NB4 (cell line): ENCODE measurements at regions not wholly inside any gene's neighbourhood (a gene's known extent, or its start where the extent isn't known, plus 50 kb on each side); places are given as distances from the start of the nearest gene placed in this dataset.

Source experiments
- DNase-seq: peaks from one replicate; pipeline ENCODE4 v3.0.0; 2010; ENCODE audit warnings: low read depth
- H3K4me3 ChIP-seq: one replicate; pipeline ENCODE4 v1.5.1; 2011; ENCODE audit warnings: mild to moderate bottlenecking, low read depth, low read length, moderate library complexity
- CTCF ChIP-seq: IDR thresholded peaks from one replicate; pipeline ENCODE4 v1.5.1; 2012; ENCODE audit warnings: low read depth, low read length
- MAX ChIP-seq: IDR thresholded peaks from 2 replicates; pipeline ENCODE4 v1.6.1; 2011; ENCODE audit warnings: low read depth, low read length
- MYC ChIP-seq: IDR thresholded peaks from 2 replicates; pipeline ENCODE4 v1.6.1; 2011; ENCODE audit warnings: low read depth, low read length
- POLR2A ChIP-seq: IDR thresholded peaks from 2 replicates; pipeline ENCODE4 v1.6.1; 2011; ENCODE audit warnings: mild to moderate bottlenecking; ENCODE audit not compliant: insufficient read length; ENCODE audit errors: extremely low read depth

- H3K4me3 ChIP-seq = no peak overlapping the region
- no peak for DNase-seq
- no peak for TF ChIP-seq MYC
Observed at GRCh38 chr7:125526092-125526491, 596.5 kb upstream of the POT1 start.

GRCh38 chr7:125516194-125516593, 586.6 kb upstream of the POT1 start:
- no peak for TF ChIP-seq MAX
- TF ChIP-seq MYC = no peak
- no peak for TF ChIP-seq POLR2A
- TF ChIP-seq CTCF = no peak
- DNase-seq = no peak
- no peak overlapping the region for H3K4me3 ChIP-seq

GRCh38 chr7:125512373-125512772, 582.7 kb upstream of the POT1 start:
- H3K4me3 ChIP-seq = no peak overlapping the region
- no peak for TF ChIP-seq MAX
- no peak for TF ChIP-seq MYC
- TF ChIP-seq CTCF = no peak
- no peak for TF ChIP-seq POLR2A

GRCh38 chr7:125511310-125511709, 581.7 kb upstream of the POT1 start:
- TF ChIP-seq MYC (no peak), MAX (no peak), CTCF (no peak), POLR2A (no peak)
- H3K4me3 ChIP-seq = no peak overlapping the region
- DNase-seq = no peak

More at GRCh38 chr7:125512373-125512772, 582.7 kb upstream of the POT1 start:
- DNase-seq = no peak

- TF ChIP-seq POLR2A (no peak), MYC (no peak), MAX (no peak), CTCF (no peak)
- H3K4me3 ChIP-seq = no peak overlapping the region
- DNase-seq = no peak
Observed at GRCh38 chr7:125506331-125506730, 576.7 kb upstream of the POT1 start.

GRCh38 chr7:125504848-125505247, 575.2 kb upstream of the POT1 start:
- DNase-seq = no peak
- no peak overlapping the region for H3K4me3 ChIP-seq
- TF ChIP-seq CTCF = no peak
- no peak for TF ChIP-seq MAX
- no peak for TF ChIP-seq MYC
- TF ChIP-seq POLR2A = no peak
